Lung (tissue), 11 donors: ENCODE measurements at regions not wholly inside any gene's neighbourhood (a gene's known extent, or its start where the extent isn't known, plus 50 kb on each side); places are given as distances from the start of the nearest gene placed in this dataset.

Source experiments
- ATAC-seq: fragments of 200-7000 bp; cut with Tn5 transposase; one replicate; pipeline ENCODE4 v1.9.1; 2020; ENCODE audit warnings: moderate number of reproducible peaks; ENCODE audit not compliant: insufficient read depth, low FRiP score
- DNase-seq, 3 donors: peaks; one replicate each; pipeline ENCODE4 v3.0.0-alpha.2; 2013 to 2017
- H3K27ac ChIP-seq, 2 donors: one replicate each; pipeline ENCODE4 v1.5.1; 2013; ENCODE audit warnings: mild to moderate bottlenecking in 2 of 2, moderate library complexity in 2 of 2, control low read depth in 1 of 2, inconsistent platforms in 1 of 2, low read depth in 1 of 2, low read length in 1 of 2
- H3K27me3 ChIP-seq, 3 donors: one replicate each; pipeline ENCODE4 v1.5.1; 2013; ENCODE audit warnings: low read length in 2 of 3; ENCODE audit not compliant: control insufficient read depth in 3 of 3, insufficient read depth in 3 of 3
- H3K36me3 ChIP-seq, 4 donors: one replicate each; pipeline ENCODE4 v1.5.1; 2013; ENCODE audit warnings: low read length in 4 of 4, mild to moderate bottlenecking in 1 of 4, moderate library complexity in 1 of 4; ENCODE audit not compliant: control insufficient read depth in 4 of 4, insufficient read depth in 4 of 4
- H3K4me1 ChIP-seq, 5 donors: one replicate each; pipeline ENCODE4 v1.5.1; 2013; ENCODE audit warnings: low read length in 5 of 5, mild to moderate bottlenecking in 2 of 5, moderate library complexity in 1 of 5; ENCODE audit not compliant: control insufficient read depth in 5 of 5, insufficient read depth in 5 of 5
- H3K4me3 ChIP-seq: one replicate; pipeline ENCODE4 v1.5.1; 2013; ENCODE audit warnings: mild to moderate bottlenecking, control low read depth, moderate library complexity
- H3K9ac ChIP-seq, 2 donors: one replicate each; pipeline ENCODE4 v1.5.1; 2013; ENCODE audit warnings: low read length in 2 of 2, control low read depth in 1 of 2; ENCODE audit not compliant: insufficient read depth in 1 of 2
- H3K9me3 ChIP-seq, 4 donors: one replicate each; pipeline ENCODE4 v1.5.1; 2013; ENCODE audit warnings: low read length in 3 of 4, mild to moderate bottlenecking in 1 of 4, moderate library complexity in 1 of 4; ENCODE audit not compliant: control insufficient read depth in 4 of 4, insufficient read depth in 3 of 4
- WGBS, 2 donors: extraction: QIAGEN DNeasy Blood & Tissue Kit; methylation state at CpG; one replicate each; pipeline ENCODE4 v1.1.7; 2013; 5-methylcytosine and 5-hydroxymethylcytosine counted together
- TF ChIP-seq, protein P1 (sequence below): IDR thresholded peaks from 2 replicates; pipeline ENCODE4 v1.5.1; 2012; ENCODE audit warnings: mild to moderate bottlenecking; ENCODE audit errors: control extremely low read depth, extremely low read depth
- donor health status: control.
- donor health status: control.
- donor health status: Bipolar disorder and iron deficiency.
- donor health status: healthy.
- donor health status: DM: yes; HTN: yes; CAD: no.

DNA sequence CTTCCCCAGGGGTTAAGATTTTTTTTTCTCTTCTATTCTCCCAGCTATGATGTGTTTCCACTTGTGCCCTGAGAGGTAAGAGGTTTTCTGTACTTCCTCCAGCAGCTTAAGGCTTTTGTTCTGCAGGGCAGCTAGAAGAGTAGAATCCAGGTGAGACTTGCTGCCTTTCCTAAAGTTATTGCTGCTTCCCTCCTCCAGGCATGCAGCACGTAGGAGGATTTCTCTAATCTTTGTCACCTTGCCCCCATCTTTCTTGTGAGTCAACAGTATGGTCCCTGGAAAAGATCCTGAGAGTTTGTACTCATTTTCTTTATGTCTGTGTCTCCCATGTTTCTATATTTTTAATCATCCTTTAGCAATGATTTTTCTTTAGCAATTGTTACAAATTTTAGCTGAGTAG is 462.2 kb downstream of the SETBP1 start:
- ATAC-seq, result no peak
- no peaks in the 10 kb centered on the region for H3K9me3 ChIP-seq
- H3K27ac ChIP-seq, result no peak overlapping the region
- no peak overlapping the region for H3K4me3 ChIP-seq
- no peaks in the 10 kb centered on the region for H3K36me3 ChIP-seq
- 75 to 80% methylated on average over 1 of the region's 1 CpG for WGBS, 2 donors
- no peaks in the 10 kb centered on the region for H3K4me1 ChIP-seq
- H3K27me3 ChIP-seq, result no peaks in the 10 kb centered on the region
- no peak overlapping the region for H3K9ac ChIP-seq
- TF ChIP-seq, protein P1, sequence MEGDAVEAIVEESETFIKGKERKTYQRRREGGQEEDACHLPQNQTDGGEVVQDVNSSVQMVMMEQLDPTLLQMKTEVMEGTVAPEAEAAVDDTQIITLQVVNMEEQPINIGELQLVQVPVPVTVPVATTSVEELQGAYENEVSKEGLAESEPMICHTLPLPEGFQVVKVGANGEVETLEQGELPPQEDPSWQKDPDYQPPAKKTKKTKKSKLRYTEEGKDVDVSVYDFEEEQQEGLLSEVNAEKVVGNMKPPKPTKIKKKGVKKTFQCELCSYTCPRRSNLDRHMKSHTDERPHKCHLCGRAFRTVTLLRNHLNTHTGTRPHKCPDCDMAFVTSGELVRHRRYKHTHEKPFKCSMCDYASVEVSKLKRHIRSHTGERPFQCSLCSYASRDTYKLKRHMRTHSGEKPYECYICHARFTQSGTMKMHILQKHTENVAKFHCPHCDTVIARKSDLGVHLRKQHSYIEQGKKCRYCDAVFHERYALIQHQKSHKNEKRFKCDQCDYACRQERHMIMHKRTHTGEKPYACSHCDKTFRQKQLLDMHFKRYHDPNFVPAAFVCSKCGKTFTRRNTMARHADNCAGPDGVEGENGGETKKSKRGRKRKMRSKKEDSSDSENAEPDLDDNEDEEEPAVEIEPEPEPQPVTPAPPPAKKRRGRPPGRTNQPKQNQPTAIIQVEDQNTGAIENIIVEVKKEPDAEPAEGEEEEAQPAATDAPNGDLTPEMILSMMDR, result no peak
- peak in 1 of 3 donors; percentile 14 for DNase-seq

- DNase-seq (no peak), ATAC-seq (no peak)
- Histone ChIP-seq H3K36me3 (no peaks in the 10 kb centered on the region), H3K27me3 (no peaks in the 10 kb centered on the region), H3K4me1 (no peaks in the 10 kb centered on the region), H3K9ac (no peak overlapping the region), H3K9me3 (no peaks in the 10 kb centered on the region), H3K27ac (no peak overlapping the region), H3K4me3 (no peak overlapping the region)
- 86 to 93% methylated on average over 4 of the region's 4 CpGs for WGBS, 2 donors
- TF ChIP-seq, protein P1, result no peak
These were observed 465.6 kb upstream of the SLC14A2 start for GRCh38 chr18:45149712-45150111.

GRCh38 chr18:45151645-45152044 is 463.6 kb upstream of the SLC14A2 start:
- no peak overlapping the region for H3K9ac ChIP-seq
- H3K9me3 ChIP-seq, result no peaks in the 10 kb centered on the region
- no peaks in the 10 kb centered on the region for H3K36me3 ChIP-seq
- H3K4me1 ChIP-seq, result peaks cover 0 to under 1% (median 0%) of the 10 kb centered on the region in 5 donors
- no peaks in the 10 kb centered on the region for H3K27me3 ChIP-seq
- H3K4me3 ChIP-seq, result no peak overlapping the region
- TF ChIP-seq, protein P1, result no peak
- WGBS, 2 donors, result 92% methylated on average over 2 of the region's 2 CpGs
- H3K27ac ChIP-seq, result no peak overlapping the region
- DNase-seq, result no peak
- no peak for ATAC-seq

DNA sequence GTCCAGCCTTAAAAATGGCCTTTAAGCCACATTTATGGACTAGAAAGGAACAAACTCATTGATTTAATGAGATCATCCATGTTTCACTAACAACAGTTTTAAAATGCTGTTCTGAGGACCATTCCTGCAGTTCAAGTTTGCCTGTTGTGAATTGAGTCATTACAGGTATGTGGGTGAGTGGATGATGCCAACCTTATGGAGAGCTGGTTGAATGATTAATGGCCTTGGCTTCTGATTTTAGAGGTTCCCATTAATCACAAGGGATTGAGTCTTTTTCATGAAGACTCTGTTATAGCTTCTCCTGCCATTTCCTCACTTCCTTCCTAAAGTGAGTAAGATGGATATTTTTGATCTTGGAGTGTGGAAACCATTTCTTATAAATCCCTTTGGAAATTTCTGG is 459.8 kb upstream of the SLC14A2 start:
- H3K36me3 ChIP-seq, result no peaks in the 10 kb centered on the region
- H3K27ac ChIP-seq, result no peak overlapping the region
- peaks cover 0 to 11% (median 0%) of the 10 kb centered on the region in 5 donors for H3K4me1 ChIP-seq
- DNase-seq, result no peak
- no peak overlapping the region for H3K9ac ChIP-seq
- TF ChIP-seq, protein P1, result no peak
- ATAC-seq, result no peak
- H3K27me3 ChIP-seq, result no peaks in the 10 kb centered on the region
- H3K9me3 ChIP-seq, result no peaks in the 10 kb centered on the region
- H3K4me3 ChIP-seq, result no peak overlapping the region
